Vagina (tissue), 2 donors: ENCODE measurements at regions not wholly inside any gene's neighbourhood (a gene's known extent, or its start where the extent isn't known, plus 50 kb on each side); places are given as distances from the start of the nearest gene placed in this dataset.

Source experiments
- CTCF ChIP-seq, 3 experiments: fragments of 450-650 bp in 2 of 3; fragments of 200-600 bp in 1 of 3; sonication (generic) in 1 of 3; IDR thresholded peaks; one replicate each; pipeline ENCODE4 v1.5.1; 2017 to 2019; ENCODE audit warnings: antibody characterized with exemption in 3 of 3, mild to moderate bottlenecking in 2 of 3, moderate library complexity in 2 of 3
- POLR2A ChIP-seq, 2 donors: fragments of 450-650 bp; IDR thresholded peaks; one replicate each; pipeline ENCODE4 v1.6.1; 2017; ENCODE audit warnings: antibody characterized with exemption in 2 of 2, mild to moderate bottlenecking in 2 of 2, moderate library complexity in 2 of 2

GRCh38 chr6:115487331-115487730 is 573.4 kb downstream of the FRK start:
- no peak for TF ChIP-seq CTCF (IDR thresholded peaks at IDR 0.05)
- no peak for TF ChIP-seq POLR2A (IDR thresholded peaks at IDR 0.05)
